Left lung (tissue), 4 donors: ENCODE measurements at regions not wholly inside any gene's neighbourhood (a gene's known extent, or its start where the extent isn't known, plus 50 kb on each side); places are given as distances from the start of the nearest gene placed in this dataset.

Experiments used
- ATAC-seq: fragments of 200-7000 bp; cut with Tn5 transposase; one replicate; pipeline ENCODE4 v1.9.1; 2020; ENCODE audit warnings: moderate library complexity
- DNase-seq, 4 donors: peaks; one replicate each; pipeline ENCODE4 v3.0.0-alpha.2; 2013 to 2020
- H3K27ac ChIP-seq, 2 donors: fragments of 200-600 bp; sonication (generic) in 1 of 2; one replicate each; pipeline versions ENCODE4 v1.5.0 to v1.8.0; 2020 to 2021
- H3K27me3 ChIP-seq, 2 donors: fragments of 200-600 bp; sonication (generic) in 1 of 2; one replicate each; pipeline versions ENCODE4 v1.5.0 to v1.8.0; 2020 to 2021
- H3K36me3 ChIP-seq, 2 donors: fragments of 200-600 bp; sonication (generic) in 1 of 2; one replicate each; pipeline versions ENCODE4 v1.5.0 to v1.8.0; 2020 to 2021
- H3K4me1 ChIP-seq, 2 donors: fragments of 200-600 bp; one replicate each; pipeline ENCODE4 v1.8.0; 2021
- H3K4me3 ChIP-seq, 2 donors: fragments of 200-600 bp; sonication (generic) in 1 of 2; one replicate each; pipeline versions ENCODE4 v1.5.0 to v1.8.0; 2020 to 2021; ENCODE audit warnings: mild to moderate bottlenecking in 1 of 2
- H3K9me3 ChIP-seq, 2 donors: fragments of 200-600 bp; sonication (generic) in 1 of 2; one replicate each; pipeline versions ENCODE4 v1.5.0 to v1.8.0; 2020 to 2021
- CTCF ChIP-seq, 2 donors: fragments of 200-600 bp; sonication (generic) in 1 of 2; IDR thresholded peaks; one replicate each; pipeline versions ENCODE4 v1.5.0 to v1.8.0; 2021; ENCODE audit warnings: antibody characterized with exemption in 2 of 2
- intact Hi-C, 2 donors: fragments of 100-400 bp; cut with DNase I; formaldehyde crosslinking; loops; one replicate each; pipeline versions ENCODE4 v1.11.2 to v1.14.2; 2022
- donor health status: DM: no; HTN: yes; CAD: no.
- donor health status: DM: no; HTN: no; CAD: no.

GRCh38 chr12:125687403-125687802 lies 622.2 kb downstream of the AACS start:
- Histone ChIP-seq H3K36me3 (no peaks in the 10 kb centered on the region), H3K9me3 (no peaks in the 10 kb centered on the region), H3K27ac (no peak overlapping the region), H3K27me3 (peaks cover 0 to 16% of the 10 kb centered on the region in 2 donors), H3K4me1 (no peaks in the 10 kb centered on the region), H3K4me3 (no peak overlapping the region)
- no peak for ATAC-seq
- no peak for DNase-seq
- intact Hi-C loops: no loop called here
- no peak for TF ChIP-seq CTCF (IDR thresholded peaks at IDR 0.05)

- H3K4me1 ChIP-seq: no peaks in the 10 kb centered on the region
- peaks cover 0 to 16% of the 10 kb centered on the region in 2 donors for H3K27me3 ChIP-seq
- H3K4me3 ChIP-seq: no peak overlapping the region
- H3K36me3 ChIP-seq: no peaks in the 10 kb centered on the region
- DNase-seq: no peak
- ATAC-seq: no peak
- no peak overlapping the region for H3K27ac ChIP-seq
- H3K9me3 ChIP-seq: no peaks in the 10 kb centered on the region
- no peak for TF ChIP-seq CTCF (IDR thresholded peaks at IDR 0.05)
- intact Hi-C loops: no loop called here
These were observed 622.6 kb downstream of the AACS start for GRCh38 chr12:125687820-125688219.

- no peaks in the 10 kb centered on the region for H3K36me3 ChIP-seq
- H3K27me3 ChIP-seq: peaks cover 0 to 13% of the 10 kb centered on the region in 2 donors
- H3K4me1 ChIP-seq: no peaks in the 10 kb centered on the region
- no peak for DNase-seq
- TF ChIP-seq CTCF (IDR thresholded peaks at IDR 0.05): no peak
- no peaks in the 10 kb centered on the region for H3K9me3 ChIP-seq
- intact Hi-C loops: no loop called here
- no peak overlapping the region for H3K27ac ChIP-seq
- no peak for ATAC-seq
- H3K4me3 ChIP-seq: no peak overlapping the region
These were observed 623.0 kb downstream of the AACS start for GRCh38 chr12:125688223-125688622.

- H3K9me3 ChIP-seq: no peaks in the 10 kb centered on the region
- H3K36me3 ChIP-seq: no peaks in the 10 kb centered on the region
- H3K27ac ChIP-seq: no peak overlapping the region
- DNase-seq (no peak), ATAC-seq (no peak)
- TF ChIP-seq CTCF (IDR thresholded peaks at IDR 0.05): no peak
- H3K4me3 ChIP-seq: no peak overlapping the region
- intact Hi-C loops: no loop called here
- peaks cover 0 to 7% of the 10 kb centered on the region in 2 donors for H3K27me3 ChIP-seq
- no peaks in the 10 kb centered on the region for H3K4me1 ChIP-seq
These were observed 623.6 kb downstream of the AACS start for GRCh38 chr12:125688881-125689280.

- H3K4me1 ChIP-seq: no peaks in the 10 kb centered on the region
- H3K9me3 ChIP-seq: no peaks in the 10 kb centered on the region
- no peak overlapping the region for H3K27ac ChIP-seq
- H3K27me3 ChIP-seq: no peaks in the 10 kb centered on the region
- DNase-seq: no peak
- intact Hi-C loops: no loop called here
- TF ChIP-seq CTCF (IDR thresholded peaks at IDR 0.05): no peak
- ATAC-seq: no peak
- H3K36me3 ChIP-seq: no peaks in the 10 kb centered on the region
- H3K4me3 ChIP-seq: no peak overlapping the region
These were observed 624.6 kb downstream of the AACS start for GRCh38 chr12:125689576-125690410.
